ENCODE measurements at regions not wholly inside any gene's neighbourhood (a gene's known extent, or its start where the extent isn't known, plus 50 kb on each side); places are given as distances from the start of the nearest gene placed in this dataset.

GRCh38 chr4:12206091-12206490 is 777.4 kb upstream of the HS3ST1 start:
- Histone ChIP-seq H3K27me3 (no peaks in the 10 kb centered on the region), H3K4me3 (no peak overlapping the region), H3K36me3 (no peaks in the 10 kb centered on the region), H3K9me3 (no peaks in the 10 kb centered on the region), H3K4me1 (no peaks in the 10 kb centered on the region), H3K27ac (no peak overlapping the region)
- ATAC-seq (no peak), FAIRE-seq (no peak), DNase-seq (no peak)
- 47 to 69% methylated on average over 4 of the region's 4 CpGs for WGBS, 2 donors
- TF ChIP-seq CTCF (IDR thresholded peaks at IDR 0.05) = no peak
- intact Hi-C loops (cut with DNase I) = no loop called here

GRCh38 chr4:12203945-12204344 is 775.3 kb upstream of the HS3ST1 start:
- Histone ChIP-seq H3K4me3 (no peak overlapping the region), H3K27ac (no peak overlapping the region), H3K36me3 (no peaks in the 10 kb centered on the region), H3K27me3 (no peaks in the 10 kb centered on the region), H3K9me3 (no peaks in the 10 kb centered on the region), H3K4me1 (no peaks in the 10 kb centered on the region)
- ATAC-seq (no peak), FAIRE-seq (no peak), DNase-seq (no peak)
- intact Hi-C loops (cut with DNase I) = no loop called here
- no peak for TF ChIP-seq CTCF (IDR thresholded peaks at IDR 0.05)
- WGBS, 2 donors = 41 to 44% methylated on average over 4 of the region's 4 CpGs

- Histone ChIP-seq H3K4me1 (no peaks in the 10 kb centered on the region), H3K36me3 (no peaks in the 10 kb centered on the region), H3K4me3 (no peak overlapping the region), H3K27me3 (no peaks in the 10 kb centered on the region), H3K9me3 (no peaks in the 10 kb centered on the region), H3K27ac (no peak overlapping the region)
- intact Hi-C loops (cut with DNase I) = no loop called here
- TF ChIP-seq CTCF (IDR thresholded peaks at IDR 0.05) = no peak
- FAIRE-seq (no peak), DNase-seq (no peak), ATAC-seq (no peak)
- WGBS, 2 donors = 33 to 42% methylated on average over 3 of the region's 3 CpGs
Observed at GRCh38 chr4:12200226-12200625, 771.5 kb upstream of the HS3ST1 start.

GRCh38 chr4:12186526-12186925 is 757.8 kb upstream of the HS3ST1 start:
- Histone ChIP-seq H3K27me3 (no peaks in the 10 kb centered on the region), H3K27ac (no peak overlapping the region), H3K4me3 (no peak overlapping the region), H3K9me3 (no peaks in the 10 kb centered on the region), H3K4me1 (no peaks in the 10 kb centered on the region), H3K36me3 (no peaks in the 10 kb centered on the region)
- no peak for TF ChIP-seq CTCF (IDR thresholded peaks at IDR 0.05)
- WGBS, 2 donors = 50 to 59% methylated on average over 2 of the region's 2 CpGs
- intact Hi-C loops (cut with DNase I) = no loop called here
- no peak for DNase-seq
- no peak for FAIRE-seq
- no peak for ATAC-seq

- no peak for TF ChIP-seq CTCF (IDR thresholded peaks at IDR 0.05)
- ATAC-seq = no peak
- no peaks in the 10 kb centered on the region for H3K36me3 ChIP-seq
- no peaks in the 10 kb centered on the region for H3K9me3 ChIP-seq
- H3K27me3 ChIP-seq = no peaks in the 10 kb centered on the region
- no peaks in the 10 kb centered on the region for H3K4me1 ChIP-seq
- intact Hi-C loops (cut with DNase I) = no loop called here
- no peak for FAIRE-seq
- peak in 1 of 6 donors; percentile 15 for DNase-seq
- WGBS, 2 donors = 36 to 47% methylated on average over 11 of the region's 11 CpGs
- H3K27ac ChIP-seq = no peak overlapping the region
- H3K4me3 ChIP-seq = no peak overlapping the region
Observed at GRCh38 chr4:12178614-12179610, 750.2 kb upstream of the HS3ST1 start.

Data from pancreas (tissue), 10 donors.